ENCODE measurements at regions not wholly inside any gene's neighbourhood (a gene's known extent, or its start where the extent isn't known, plus 50 kb on each side); places are given as distances from the start of the nearest gene placed in this dataset.
"Not testable (repeated sequence)": the region's sequence is repeated elsewhere in the genome, so short reads cannot be mapped to it uniquely, and the experiment has no call there.

- no peak for DNase-seq
These were observed 795.3 kb downstream of the SLITRK1 start for GRCh38 chr13:83086948-83087347.

- DNase-seq: no peak
These were observed 796.2 kb downstream of the SLITRK1 start for GRCh38 chr13:83086088-83086487.

- no peak for DNase-seq
These were observed 796.9 kb downstream of the SLITRK1 start for GRCh38 chr13:83085186-83085900.

- DNase-seq: no peak
These were observed 804.8 kb downstream of the SLITRK1 start for GRCh38 chr13:83077499-83077898.

- not testable (repeated sequence) for DNase-seq
These were observed 808.3 kb downstream of the SLITRK1 start for GRCh38 chr13:83073930-83074329.

- DNase-seq: peak; percentile 62
These were observed 817.2 kb downstream of the SLITRK1 start for GRCh38 chr13:83065108-83065507.

- no peak for DNase-seq
These were observed 825.2 kb downstream of the SLITRK1 start for GRCh38 chr13:83057119-83057518.

GRCh38 chr13:83056269-83056668 is 826.0 kb downstream of the SLITRK1 start:
- no peak for DNase-seq

GRCh38 chr13:83048419-83048818 is 833.9 kb downstream of the SLITRK1 start:
- DNase-seq: no peak

- no peak for DNase-seq
These were observed 857.2 kb downstream of the SLITRK1 start for GRCh38 chr13:83024955-83025594.

GRCh38 chr13:83024232-83024631 is 858.0 kb downstream of the SLITRK1 start:
- DNase-seq: no peak

- DNase-seq: no peak
These were observed 862.3 kb downstream of the SLITRK1 start for GRCh38 chr13:83019986-83020385.

- DNase-seq: no peak
These were observed 872.3 kb downstream of the SLITRK1 start for GRCh38 chr13:83009987-83010386.

GRCh38 chr13:83008212-83008929 is 873.9 kb downstream of the SLITRK1 start:
- DNase-seq: no peak

GRCh38 chr13:83007226-83007625 is 875.0 kb downstream of the SLITRK1 start:
- DNase-seq: no peak

- DNase-seq: no peak
These were observed 879.1 kb downstream of the SLITRK1 start for GRCh38 chr13:83003185-83003584.

GRCh38 chr13:82993417-82993816 is 888.9 kb downstream of the SLITRK1 start:
- DNase-seq: no peak

GRCh38 chr13:82976499-82976898 is 905.8 kb downstream of the SLITRK1 start:
- no peak for DNase-seq

- no peak for DNase-seq
These were observed 918.8 kb downstream of the SLITRK1 start for GRCh38 chr13:82963226-82964099.

GRCh38 chr13:82962397-82962796 is 919.9 kb downstream of the SLITRK1 start:
- no peak for DNase-seq

GRCh38 chr13:82961757-82962156 is 920.5 kb downstream of the SLITRK1 start:
- no peak for DNase-seq

- not testable (repeated sequence) for DNase-seq
These were observed 929.9 kb downstream of the SLITRK1 start for GRCh38 chr13:82952336-82952735.

GRCh38 chr13:82947683-82948082 is 934.6 kb downstream of the SLITRK1 start:
- DNase-seq: no peak

Measured in hindlimb muscle (tissue), 1 donor.